Tibial nerve (tissue), 4 donors: ENCODE measurements at regions not wholly inside any gene's neighbourhood (a gene's known extent, or its start where the extent isn't known, plus 50 kb on each side); places are given as distances from the start of the nearest gene placed in this dataset.

Experiments
- CTCF ChIP-seq, 5 experiments: fragments of 200-600 bp in 3 of 5; fragments of 450-650 bp in 2 of 5; sonication (generic) in 3 of 5; IDR thresholded peaks; one replicate each; pipeline ENCODE4 v1.5.1; 2016 to 2019; ENCODE audit warnings: antibody characterized with exemption in 5 of 5, mild to moderate bottlenecking in 3 of 5, moderate library complexity in 2 of 5
- EP300 ChIP-seq, 2 donors: sonication (generic); formaldehyde crosslinking; IDR thresholded peaks; one replicate each; pipeline ENCODE4 v1.6.1; 2017; ENCODE audit warnings: antibody characterized with exemption in 2 of 2, mild to moderate bottlenecking in 1 of 2

- TF ChIP-seq CTCF (IDR thresholded peaks at IDR 0.05) = peak in 2 of 5 experiments; percentile 4 to 6
- TF ChIP-seq EP300 (IDR thresholded peaks at IDR 0.05) = peak; percentile 52 to 72
Measured at GRCh38 chr14:51507906-51508511, 143.7 kb upstream of the FRMD6 start.
